PC-3 (cell line): ENCODE measurements at regions not wholly inside any gene's neighbourhood (a gene's known extent, or its start where the extent isn't known, plus 50 kb on each side); places are given as distances from the start of the nearest gene placed in this dataset.

Experiments
- EZH2phosphoT487 ChIP-seq: fragments of 300-600 bp; sonication (generic); IDR thresholded peaks from 2 replicates; pipeline ENCODE4 v1.6.1; 2018; ENCODE audit warnings: mild to moderate bottlenecking, antibody characterized with exemption, low read length, borderline replicate concordance
- TF ChIP-seq, protein P1 (sequence below): fragments of 300-600 bp; sonication (generic); conservative IDR thresholded peaks from 2 replicates; pipeline ENCODE4 v1.5.1; 2017; ENCODE audit warnings: antibody characterized with exemption, low read depth, mild to moderate bottlenecking, low read length

DNA sequence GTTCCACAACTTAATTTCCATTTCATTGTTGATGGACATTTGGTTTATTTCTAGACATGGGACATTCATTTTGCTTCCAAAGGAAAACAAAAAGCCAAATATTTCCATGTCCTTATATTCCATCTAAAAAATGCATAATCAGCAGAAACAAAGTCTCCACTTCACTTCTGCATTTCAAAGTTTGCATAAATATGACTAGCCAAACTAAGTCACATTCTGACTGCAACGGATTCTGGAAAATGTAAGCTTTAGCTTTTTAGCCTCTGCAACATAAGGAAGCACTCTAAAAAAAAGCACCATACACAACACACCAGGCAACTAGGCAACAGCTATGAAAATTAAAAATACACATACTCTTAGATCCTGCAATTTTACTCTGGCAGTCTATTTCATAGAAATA, 135.3 kb downstream of the ETAA1 start:
- TF ChIP-seq, protein P1, sequence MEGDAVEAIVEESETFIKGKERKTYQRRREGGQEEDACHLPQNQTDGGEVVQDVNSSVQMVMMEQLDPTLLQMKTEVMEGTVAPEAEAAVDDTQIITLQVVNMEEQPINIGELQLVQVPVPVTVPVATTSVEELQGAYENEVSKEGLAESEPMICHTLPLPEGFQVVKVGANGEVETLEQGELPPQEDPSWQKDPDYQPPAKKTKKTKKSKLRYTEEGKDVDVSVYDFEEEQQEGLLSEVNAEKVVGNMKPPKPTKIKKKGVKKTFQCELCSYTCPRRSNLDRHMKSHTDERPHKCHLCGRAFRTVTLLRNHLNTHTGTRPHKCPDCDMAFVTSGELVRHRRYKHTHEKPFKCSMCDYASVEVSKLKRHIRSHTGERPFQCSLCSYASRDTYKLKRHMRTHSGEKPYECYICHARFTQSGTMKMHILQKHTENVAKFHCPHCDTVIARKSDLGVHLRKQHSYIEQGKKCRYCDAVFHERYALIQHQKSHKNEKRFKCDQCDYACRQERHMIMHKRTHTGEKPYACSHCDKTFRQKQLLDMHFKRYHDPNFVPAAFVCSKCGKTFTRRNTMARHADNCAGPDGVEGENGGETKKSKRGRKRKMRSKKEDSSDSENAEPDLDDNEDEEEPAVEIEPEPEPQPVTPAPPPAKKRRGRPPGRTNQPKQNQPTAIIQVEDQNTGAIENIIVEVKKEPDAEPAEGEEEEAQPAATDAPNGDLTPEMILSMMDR, result no peak
- no peak for TF ChIP-seq EZH2phosphoT487
